GM21515 (cell line): ENCODE measurements at regions not wholly inside any gene's neighbourhood (a gene's known extent, or its start where the extent isn't known, plus 50 kb on each side); places are given as distances from the start of the nearest gene placed in this dataset.

Experiments
- ATAC-seq: cut with Tn5 transposase; IDR thresholded peaks from one replicate; pipeline ENCODE4 v1.9.1; 2021; ENCODE audit not compliant: unreplicated experiment

- no peak for ATAC-seq
Measured at GRCh38 chr13:82720986-82721385, 1161.3 kb downstream of the SLITRK1 start.

- ATAC-seq, result no peak
Measured at GRCh38 chr13:82719987-82720386, 1162.3 kb downstream of the SLITRK1 start.

GRCh38 chr13:82717249-82717648, 1165.0 kb downstream of the SLITRK1 start:
- no peak for ATAC-seq

- ATAC-seq, result no peak
Measured at GRCh38 chr13:82713687-82714405, 1168.4 kb downstream of the SLITRK1 start.

GRCh38 chr13:82702513-82702912, 1179.8 kb downstream of the SLITRK1 start:
- ATAC-seq, result no peak

GRCh38 chr13:82701020-82701419, 1181.3 kb downstream of the SLITRK1 start:
- no peak for ATAC-seq

- ATAC-seq, result no peak
Measured at GRCh38 chr13:82698941-82699340, 1183.3 kb downstream of the SLITRK1 start.

- ATAC-seq, result no peak
Measured at GRCh38 chr13:82698383-82698782, 1183.9 kb downstream of the SLITRK1 start.

- no peak for ATAC-seq
Measured at GRCh38 chr13:82693607-82694006, 1188.7 kb downstream of the SLITRK1 start.

- peak; percentile 62 for ATAC-seq
Measured at GRCh38 chr13:82688400-82688994, 1193.8 kb downstream of the SLITRK1 start.

GRCh38 chr13:82687884-82688283, 1194.4 kb downstream of the SLITRK1 start:
- no peak for ATAC-seq

GRCh38 chr13:82681535-82681934, 1200.7 kb downstream of the SLITRK1 start:
- ATAC-seq, result no peak

GRCh38 chr13:82678052-82678451, 1204.2 kb downstream of the SLITRK1 start:
- ATAC-seq, result no peak

GRCh38 chr13:82675024-82675423, 1207.2 kb downstream of the SLITRK1 start:
- no peak for ATAC-seq

- ATAC-seq, result no peak
Measured at GRCh38 chr13:82674546-82674945, 1207.7 kb downstream of the SLITRK1 start.

GRCh38 chr13:82672248-82672647, 1210.0 kb downstream of the SLITRK1 start:
- no peak for ATAC-seq

- ATAC-seq, result no peak
Measured at GRCh38 chr13:82664183-82664582, 1218.1 kb downstream of the SLITRK1 start.

- ATAC-seq, result no peak
Measured at GRCh38 chr13:82661126-82661525, 1221.1 kb downstream of the SLITRK1 start.

GRCh38 chr13:82658811-82659210, 1223.5 kb downstream of the SLITRK1 start:
- ATAC-seq, result no peak

GRCh38 chr13:82657471-82657870, 1224.8 kb downstream of the SLITRK1 start:
- no peak for ATAC-seq

- ATAC-seq, result no peak
Measured at GRCh38 chr13:82654861-82655855, 1227.1 kb downstream of the SLITRK1 start.

- no peak for ATAC-seq
Measured at GRCh38 chr13:82654143-82654542, 1228.1 kb downstream of the SLITRK1 start.
